Right atrium auricular region (tissue), 2 donors: ENCODE measurements at regions not wholly inside any gene's neighbourhood (a gene's known extent, or its start where the extent isn't known, plus 50 kb on each side); places are given as distances from the start of the nearest gene placed in this dataset.
"Not testable (repeated sequence)": the region's sequence is repeated elsewhere in the genome, so short reads cannot be mapped to it uniquely, and the experiment has no call there.

Experiments used
- DNase-seq: peaks from one replicate; pipeline ENCODE4 v3.0.0-alpha.2; 2019; ENCODE audit warnings: low spot score
- H3K27ac ChIP-seq, 2 donors: fragments of 200-600 bp; sonication (generic); 1 replicate in 1 of 2; 2 replicates in 1 of 2; pipeline ENCODE4 v1.5.1; 2016 to 2019
- H3K27me3 ChIP-seq, 2 donors: fragments of 200-600 bp; sonication (generic); one replicate each; pipeline versions ENCODE4 v1.5.1 to v1.6.0; 2017 to 2019
- H3K36me3 ChIP-seq: fragments of 200-600 bp; sonication (generic); one replicate; pipeline ENCODE4 v1.5.1; 2016
- H3K4me1 ChIP-seq, 2 donors: fragments of 200-600 bp; sonication (generic); one replicate each; pipeline versions ENCODE4 v1.5.1 to v1.6.0; 2017 to 2019
- H3K4me3 ChIP-seq, 2 donors: fragments of 200-600 bp; sonication (generic); 1 replicate in 1 of 2; 2 replicates in 1 of 2; pipeline ENCODE4 v1.5.1; 2017 to 2019; ENCODE audit warnings: mild to moderate bottlenecking in 1 of 2, moderate library complexity in 1 of 2
- H3K9me3 ChIP-seq, 2 donors: fragments of 200-600 bp; sonication (generic); one replicate each; pipeline ENCODE4 v1.5.1; 2019
- TF ChIP-seq, protein P1 (sequence below), 2 donors: fragments of 200-600 bp; sonication (generic); IDR thresholded peaks; one replicate each; pipeline ENCODE4 v1.5.1; 2019; ENCODE audit warnings: antibody characterized with exemption in 2 of 2

GRCh38 chrX:148298737-148299136 lies 201.7 kb upstream of the AFF2 start:
- Histone ChIP-seq H3K4me1 (no peaks in the 10 kb centered on the region), H3K9me3 (no peaks in the 10 kb centered on the region)
- TF ChIP-seq, protein P1, sequence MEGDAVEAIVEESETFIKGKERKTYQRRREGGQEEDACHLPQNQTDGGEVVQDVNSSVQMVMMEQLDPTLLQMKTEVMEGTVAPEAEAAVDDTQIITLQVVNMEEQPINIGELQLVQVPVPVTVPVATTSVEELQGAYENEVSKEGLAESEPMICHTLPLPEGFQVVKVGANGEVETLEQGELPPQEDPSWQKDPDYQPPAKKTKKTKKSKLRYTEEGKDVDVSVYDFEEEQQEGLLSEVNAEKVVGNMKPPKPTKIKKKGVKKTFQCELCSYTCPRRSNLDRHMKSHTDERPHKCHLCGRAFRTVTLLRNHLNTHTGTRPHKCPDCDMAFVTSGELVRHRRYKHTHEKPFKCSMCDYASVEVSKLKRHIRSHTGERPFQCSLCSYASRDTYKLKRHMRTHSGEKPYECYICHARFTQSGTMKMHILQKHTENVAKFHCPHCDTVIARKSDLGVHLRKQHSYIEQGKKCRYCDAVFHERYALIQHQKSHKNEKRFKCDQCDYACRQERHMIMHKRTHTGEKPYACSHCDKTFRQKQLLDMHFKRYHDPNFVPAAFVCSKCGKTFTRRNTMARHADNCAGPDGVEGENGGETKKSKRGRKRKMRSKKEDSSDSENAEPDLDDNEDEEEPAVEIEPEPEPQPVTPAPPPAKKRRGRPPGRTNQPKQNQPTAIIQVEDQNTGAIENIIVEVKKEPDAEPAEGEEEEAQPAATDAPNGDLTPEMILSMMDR (IDR thresholded peaks at IDR 0.05), result no peak

DNA sequence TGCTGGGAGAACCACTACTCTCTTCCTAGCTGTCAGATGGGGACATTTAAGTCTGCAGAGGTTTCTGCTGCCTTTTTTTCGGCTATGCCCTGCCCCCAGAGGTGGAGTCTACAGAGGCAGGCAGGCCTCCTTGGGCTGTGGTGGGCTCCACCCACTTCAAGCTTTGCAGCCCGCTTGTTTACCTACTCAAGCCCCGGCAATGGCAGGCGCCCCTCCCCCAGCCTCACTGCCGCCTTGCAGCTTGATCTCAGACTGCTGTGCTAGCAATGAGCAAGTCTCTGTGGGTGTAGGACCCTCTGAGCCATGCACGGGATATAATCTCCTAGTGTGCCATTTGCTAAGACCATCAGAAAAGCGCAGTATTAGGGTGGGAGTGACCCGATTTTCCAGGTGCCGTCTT lies 195.2 kb upstream of the AFF2 start:
- H3K27me3 ChIP-seq, H3K4me3 ChIP-seq, H3K27ac ChIP-seq, H3K9me3 ChIP-seq, DNase-seq, H3K4me1 ChIP-seq, H3K36me3 ChIP-seq: not testable (repeated sequence)

More at GRCh38 chrX:148298737-148299136, 201.7 kb upstream of the AFF2 start:
- Histone ChIP-seq H3K27me3 (no peaks in the 10 kb centered on the region), H3K4me3 (no peak overlapping the region), H3K36me3 (no peaks in the 10 kb centered on the region), H3K27ac (no peak overlapping the region)
- DNase-seq, result no peak

DNA sequence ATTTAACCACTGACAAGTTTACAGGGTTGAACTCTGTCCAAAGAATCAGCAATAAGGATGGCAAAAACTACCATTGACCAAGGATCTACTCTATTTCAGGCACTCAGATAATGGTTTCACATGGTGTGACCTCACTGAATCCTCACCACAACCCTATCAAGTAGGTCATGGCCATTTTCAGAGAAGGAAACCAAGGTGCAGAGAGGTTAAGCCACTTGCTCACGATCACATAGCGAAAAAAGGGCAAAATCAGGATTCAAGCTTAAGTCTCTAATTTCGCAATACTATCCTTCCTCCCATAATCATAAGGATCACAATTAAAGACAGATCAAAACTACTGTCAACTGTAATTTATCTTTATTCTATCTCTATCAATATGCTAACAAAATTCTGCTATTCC lies 191.0 kb upstream of the AFF2 start:
- H3K36me3 ChIP-seq, result no peaks in the 10 kb centered on the region
- H3K4me1 ChIP-seq, result no peaks in the 10 kb centered on the region
- no peaks in the 10 kb centered on the region for H3K27me3 ChIP-seq
- H3K27ac ChIP-seq, result no peak overlapping the region
- no peaks in the 10 kb centered on the region for H3K9me3 ChIP-seq
- TF ChIP-seq, protein P1 (IDR thresholded peaks at IDR 0.05), result no peak
- no peak overlapping the region for H3K4me3 ChIP-seq
- DNase-seq, result no peak

GRCh38 chrX:148310426-148311165 lies 189.8 kb upstream of the AFF2 start:
- no peak for DNase-seq
- no peaks in the 10 kb centered on the region for H3K27me3 ChIP-seq

GRCh38 chrX:148311544-148311943 lies 188.9 kb upstream of the AFF2 start:
- TF ChIP-seq, protein P1 (IDR thresholded peaks at IDR 0.05), result no peak
- DNase-seq, result no peak
- no peak overlapping the region for H3K4me3 ChIP-seq

More at GRCh38 chrX:148310426-148311165, 189.8 kb upstream of the AFF2 start:
- H3K4me1 ChIP-seq, result no peaks in the 10 kb centered on the region
- TF ChIP-seq, protein P1 (IDR thresholded peaks at IDR 0.05), result no peak
- H3K4me3 ChIP-seq, result no peak overlapping the region
- H3K9me3 ChIP-seq, result no peaks in the 10 kb centered on the region
- no peaks in the 10 kb centered on the region for H3K36me3 ChIP-seq
- no peak overlapping the region for H3K27ac ChIP-seq

DNA sequence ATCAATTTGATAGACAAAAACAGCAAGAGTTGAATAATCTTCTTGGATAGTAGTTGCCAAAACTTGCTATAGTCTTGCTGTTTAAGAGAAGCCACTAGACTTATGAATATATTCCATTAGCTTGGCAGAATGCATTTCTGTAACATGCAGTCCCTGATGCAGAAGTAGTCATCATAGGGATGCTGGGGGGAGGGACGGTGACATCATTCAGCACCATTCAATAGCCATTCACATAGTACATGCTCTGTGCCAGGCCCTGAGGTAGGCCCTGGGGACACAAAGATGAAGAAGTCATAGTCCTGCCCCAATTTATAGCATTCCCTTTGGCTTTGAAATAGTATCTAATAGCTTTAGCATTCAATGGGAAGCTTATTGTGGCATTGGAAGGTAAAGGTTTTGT lies 185.5 kb upstream of the AFF2 start:
- no peaks in the 10 kb centered on the region for H3K36me3 ChIP-seq
- no peaks in the 10 kb centered on the region for H3K27me3 ChIP-seq
- no peak overlapping the region for H3K4me3 ChIP-seq
- TF ChIP-seq, protein P1 (IDR thresholded peaks at IDR 0.05), result no peak
- H3K4me1 ChIP-seq, result no peaks in the 10 kb centered on the region
- H3K27ac ChIP-seq, result no peak overlapping the region
- H3K9me3 ChIP-seq, result no peaks in the 10 kb centered on the region
- DNase-seq, result no peak

More at GRCh38 chrX:148311544-148311943, 188.9 kb upstream of the AFF2 start:
- Histone ChIP-seq H3K27me3 (no peaks in the 10 kb centered on the region), H3K4me1 (no peaks in the 10 kb centered on the region), H3K36me3 (no peaks in the 10 kb centered on the region), H3K9me3 (no peaks in the 10 kb centered on the region), H3K27ac (no peak overlapping the region)
